Nephron (organoid): ENCODE measurements at regions not wholly inside any gene's neighbourhood (a gene's known extent, or its start where the extent isn't known, plus 50 kb on each side); places are given as distances from the start of the nearest gene placed in this dataset.

Experiments used
- H3K27ac Mint-ChIP-seq, 3 experiments: 2 replicates each; pipeline ENCODE4 v1.8.0; 2020; ENCODE audit warnings: mixed read lengths in 3 of 3, mild to moderate bottlenecking in 2 of 3, moderate library complexity in 1 of 3
- H3K27me3 Mint-ChIP-seq: 2 replicates; pipeline ENCODE4 v1.8.0; 2021; ENCODE audit warnings: low read depth, mild to moderate bottlenecking, moderate library complexity, mixed read lengths
- H3K36me3 Mint-ChIP-seq: 2 replicates; pipeline ENCODE4 v1.8.0; 2020; ENCODE audit warnings: low read depth, mixed read lengths
- H3K4me1 Mint-ChIP-seq: 2 replicates; pipeline ENCODE4 v1.8.0; 2020; ENCODE audit warnings: mixed read lengths
- H3K4me3 Mint-ChIP-seq, 3 experiments: 2 replicates each; pipeline ENCODE4 v1.8.0; 2020; ENCODE audit warnings: mild to moderate bottlenecking in 3 of 3, mixed read lengths in 3 of 3, moderate library complexity in 2 of 3
- H3K9me3 Mint-ChIP-seq: 2 replicates; pipeline ENCODE4 v1.8.0; 2020; ENCODE audit warnings: mixed read lengths
- TF ChIP-seq, protein P1 (sequence below), 3 experiments: fragments of 200-600 bp; sonication (generic); IDR thresholded peaks; one replicate each; pipeline ENCODE4 v1.5.0; 2021; ENCODE audit warnings: antibody characterized with exemption in 3 of 3; ENCODE audit not compliant: unreplicated experiment in 3 of 3

DNA sequence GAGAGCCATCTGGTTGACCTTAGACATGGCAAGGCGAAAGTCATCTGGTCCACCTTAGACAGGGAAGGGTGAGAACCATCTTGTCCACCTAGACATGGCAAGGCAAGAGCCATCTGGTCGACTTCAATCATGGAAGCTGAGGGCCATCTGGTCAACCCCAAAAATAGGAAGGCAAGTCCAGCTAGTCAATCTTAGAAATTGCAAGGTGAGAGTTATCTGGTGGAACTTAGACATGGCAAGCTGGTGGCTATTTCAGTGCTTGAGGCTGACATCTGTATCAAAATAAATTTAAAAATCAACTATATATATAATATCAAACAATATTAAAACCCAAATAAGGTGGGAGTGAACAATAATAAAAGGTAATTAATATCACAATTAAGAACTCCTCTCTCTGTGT lies 83.9 kb downstream of the ZNF726 start:
- Mint-ChIP-seq H3K4me1 (no peaks in the 10 kb centered on the region), H3K27ac (no peak overlapping the region), H3K36me3 (peaks cover 3% of the 10 kb centered on the region), H3K9me3 (peaks cover 71% of the 10 kb centered on the region), H3K27me3 (no peaks in the 10 kb centered on the region), H3K4me3 (no peak overlapping the region)
- TF ChIP-seq, protein P1, sequence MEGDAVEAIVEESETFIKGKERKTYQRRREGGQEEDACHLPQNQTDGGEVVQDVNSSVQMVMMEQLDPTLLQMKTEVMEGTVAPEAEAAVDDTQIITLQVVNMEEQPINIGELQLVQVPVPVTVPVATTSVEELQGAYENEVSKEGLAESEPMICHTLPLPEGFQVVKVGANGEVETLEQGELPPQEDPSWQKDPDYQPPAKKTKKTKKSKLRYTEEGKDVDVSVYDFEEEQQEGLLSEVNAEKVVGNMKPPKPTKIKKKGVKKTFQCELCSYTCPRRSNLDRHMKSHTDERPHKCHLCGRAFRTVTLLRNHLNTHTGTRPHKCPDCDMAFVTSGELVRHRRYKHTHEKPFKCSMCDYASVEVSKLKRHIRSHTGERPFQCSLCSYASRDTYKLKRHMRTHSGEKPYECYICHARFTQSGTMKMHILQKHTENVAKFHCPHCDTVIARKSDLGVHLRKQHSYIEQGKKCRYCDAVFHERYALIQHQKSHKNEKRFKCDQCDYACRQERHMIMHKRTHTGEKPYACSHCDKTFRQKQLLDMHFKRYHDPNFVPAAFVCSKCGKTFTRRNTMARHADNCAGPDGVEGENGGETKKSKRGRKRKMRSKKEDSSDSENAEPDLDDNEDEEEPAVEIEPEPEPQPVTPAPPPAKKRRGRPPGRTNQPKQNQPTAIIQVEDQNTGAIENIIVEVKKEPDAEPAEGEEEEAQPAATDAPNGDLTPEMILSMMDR (IDR thresholded peaks at IDR 0.05; ENCODE audit: unreplicated experiment in 3 of 3), result no peak

- H3K27me3 Mint-ChIP-seq, result no peaks in the 10 kb centered on the region
- peaks cover 3% of the 10 kb centered on the region for H3K36me3 Mint-ChIP-seq
- H3K4me3 Mint-ChIP-seq, result no peak overlapping the region
- no peaks in the 10 kb centered on the region for H3K4me1 Mint-ChIP-seq
- TF ChIP-seq, protein P1 (IDR thresholded peaks at IDR 0.05; ENCODE audit: unreplicated experiment in 3 of 3), result no peak
- H3K27ac Mint-ChIP-seq, result no peak overlapping the region
- H3K9me3 Mint-ChIP-seq, result peaks cover 73% of the 10 kb centered on the region
Observed at GRCh38 chr19:23999821-24000610, 85.3 kb downstream of the ZNF726 start.

- Mint-ChIP-seq H3K27me3 (no peaks in the 10 kb centered on the region), H3K9me3 (peaks cover 73% of the 10 kb centered on the region), H3K36me3 (peaks cover 2% of the 10 kb centered on the region)
Observed at GRCh38 chr19:24000656-24001055, 86.0 kb downstream of the ZNF726 start.

DNA sequence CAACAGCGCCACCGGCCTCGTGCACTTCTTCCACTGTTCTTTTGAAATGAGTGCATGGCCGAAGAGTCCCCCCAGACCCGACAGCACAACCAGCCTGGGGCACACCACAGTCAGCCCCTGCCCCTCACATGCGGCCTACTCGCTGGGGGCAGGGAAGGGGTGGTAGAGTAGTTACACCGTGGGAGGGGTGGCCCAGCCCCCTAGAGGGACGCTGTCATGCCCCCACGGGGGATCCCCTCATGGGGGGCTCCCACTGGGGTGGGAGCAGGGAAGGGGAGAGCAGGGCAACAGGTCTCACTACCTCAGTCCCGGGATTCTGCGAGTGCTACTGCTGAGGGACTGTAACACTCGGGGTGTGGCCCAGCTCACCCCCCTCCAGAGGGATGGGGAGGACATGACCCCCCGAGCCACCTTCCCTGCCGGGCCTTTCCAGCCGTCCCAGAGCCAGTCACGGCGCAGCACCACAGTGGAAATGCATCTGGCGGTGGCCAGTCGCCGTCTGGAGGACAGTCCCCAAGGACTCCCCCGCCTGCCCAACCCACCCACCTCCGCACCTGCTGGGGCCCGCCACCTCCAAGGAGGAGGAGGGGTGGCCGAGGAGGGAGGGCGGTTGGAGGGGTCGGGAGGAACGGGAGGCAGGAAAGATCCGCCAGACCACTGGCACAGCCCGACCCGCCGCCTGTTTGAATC lies 84.6 kb upstream of the ZNF254 start:
- Mint-ChIP-seq H3K27ac (no peak overlapping the region), H3K9me3 (peaks cover 65% of the 10 kb centered on the region), H3K4me1 (no peaks in the 10 kb centered on the region), H3K27me3 (no peaks in the 10 kb centered on the region), H3K4me3 (no peak overlapping the region), H3K36me3 (no peaks in the 10 kb centered on the region)
- TF ChIP-seq, protein P1 (IDR thresholded peaks at IDR 0.05; ENCODE audit: unreplicated experiment in 3 of 3), result no peak

More at GRCh38 chr19:24000656-24001055, 86.0 kb downstream of the ZNF726 start:
- Mint-ChIP-seq H3K4me1 (no peaks in the 10 kb centered on the region), H3K27ac (no peak overlapping the region), H3K4me3 (no peak overlapping the region)
- TF ChIP-seq, protein P1 (IDR thresholded peaks at IDR 0.05; ENCODE audit: unreplicated experiment in 3 of 3), result no peak

GRCh38 chr19:24003537-24003936 lies 83.5 kb upstream of the ZNF254 start:
- TF ChIP-seq, protein P1 (IDR thresholded peaks at IDR 0.05; ENCODE audit: unreplicated experiment in 3 of 3), result no peak
- H3K9me3 Mint-ChIP-seq, result peaks cover 64% of the 10 kb centered on the region
- no peaks in the 10 kb centered on the region for H3K27me3 Mint-ChIP-seq
- no peak overlapping the region for H3K27ac Mint-ChIP-seq
- H3K4me3 Mint-ChIP-seq, result no peak overlapping the region
- no peaks in the 10 kb centered on the region for H3K4me1 Mint-ChIP-seq
- H3K36me3 Mint-ChIP-seq, result no peaks in the 10 kb centered on the region
